GM18520 (cell line): ENCODE measurements at regions not wholly inside any gene's neighbourhood (a gene's known extent, or its start where the extent isn't known, plus 50 kb on each side); places are given as distances from the start of the nearest gene placed in this dataset.
"Not testable (repeated sequence)": the region's sequence is repeated elsewhere in the genome, so short reads cannot be mapped to it uniquely, and the experiment has no call there.

Source experiments
- ATAC-seq: cut with Tn5 transposase; IDR thresholded peaks from one replicate; pipeline ENCODE4 v1.9.1; 2021; ENCODE audit not compliant: unreplicated experiment

- no peak for ATAC-seq
Observed at GRCh38 chr18:43793910-43794309, 516.6 kb upstream of the SYT4 start.

- no peak for ATAC-seq
Observed at GRCh38 chr18:43794363-43794762, 517.1 kb upstream of the SYT4 start.

GRCh38 chr18:43797347-43797746 is 520.1 kb upstream of the SYT4 start:
- ATAC-seq: no peak

- no peak for ATAC-seq
Observed at GRCh38 chr18:43800584-43800983, 523.3 kb upstream of the SYT4 start.

- no peak for ATAC-seq
Observed at GRCh38 chr18:43805646-43806194, 528.4 kb upstream of the SYT4 start.

- ATAC-seq: no peak
Observed at GRCh38 chr18:43812627-43813026, 535.3 kb upstream of the SYT4 start.

GRCh38 chr18:43819397-43819796 is 542.1 kb upstream of the SYT4 start:
- no peak for ATAC-seq

- no peak for ATAC-seq
Observed at GRCh38 chr18:43819873-43820272, 542.6 kb upstream of the SYT4 start.

GRCh38 chr18:43825768-43826167 is 548.5 kb upstream of the SYT4 start:
- ATAC-seq: no peak

GRCh38 chr18:43826215-43826614 is 548.9 kb upstream of the SYT4 start:
- ATAC-seq: no peak

- ATAC-seq: no peak
Observed at GRCh38 chr18:43827311-43827710, 550.0 kb upstream of the SYT4 start.

- no peak for ATAC-seq
Observed at GRCh38 chr18:43830303-43830702, 553.0 kb upstream of the SYT4 start.

GRCh38 chr18:43830947-43831346 is 553.7 kb upstream of the SYT4 start:
- ATAC-seq: no peak

- no peak for ATAC-seq
Observed at GRCh38 chr18:43846299-43846698, 569.0 kb upstream of the SYT4 start.

GRCh38 chr18:43847164-43848091 is 570.1 kb upstream of the SYT4 start:
- ATAC-seq: no peak

GRCh38 chr18:43849831-43850230 is 572.5 kb upstream of the SYT4 start:
- not testable (repeated sequence) for ATAC-seq

- ATAC-seq: no peak
Observed at GRCh38 chr18:43855376-43855775, 578.1 kb upstream of the SYT4 start.

GRCh38 chr18:43863180-43863579 is 585.9 kb upstream of the SYT4 start:
- ATAC-seq: no peak

- no peak for ATAC-seq
Observed at GRCh38 chr18:43866696-43867095, 589.4 kb upstream of the SYT4 start.

GRCh38 chr18:43868497-43868995 is 591.3 kb upstream of the SYT4 start:
- no peak for ATAC-seq

GRCh38 chr18:43869451-43870008 is 592.2 kb upstream of the SYT4 start:
- ATAC-seq: no peak

GRCh38 chr18:43870626-43871025 is 593.3 kb upstream of the SYT4 start:
- no peak for ATAC-seq
